WERI-Rb-1 (cell line): ENCODE measurements at regions not wholly inside any gene's neighbourhood (a gene's known extent, or its start where the extent isn't known, plus 50 kb on each side); places are given as distances from the start of the nearest gene placed in this dataset.

ENCODE experiments used
- DNase-seq: peaks from one replicate; pipeline ENCODE4 v3.0.0-alpha.2; 2020
- H3K27ac ChIP-seq: fragments of 250-450 bp; sonication (Bioruptor Pico); 2 replicates; pipeline ENCODE4 v1.5.1; 2020; ENCODE audit warnings: mild to moderate bottlenecking, moderate library complexity
- H3K27me3 ChIP-seq: fragments of 250-450 bp; sonication (Bioruptor Pico); 2 replicates; pipeline ENCODE4 v1.5.1; 2021; ENCODE audit warnings: mild to moderate bottlenecking, low read depth, moderate library complexity; ENCODE audit not compliant: insufficient read depth, severe bottlenecking
- H3K36me3 ChIP-seq: fragments of 250-450 bp; sonication (Bioruptor Pico); 2 replicates; pipeline ENCODE4 v1.5.1; 2020; ENCODE audit warnings: mild to moderate bottlenecking, moderate library complexity
- H3K4me3 ChIP-seq: 2 replicates; pipeline ENCODE4 v1.5.1; 2011; ENCODE audit warnings: low read depth, mild to moderate bottlenecking, control low read depth, low read length
- H3K9me3 ChIP-seq: fragments of 250-450 bp; sonication (Bioruptor Pico); 2 replicates; pipeline ENCODE4 v1.5.1; 2021; ENCODE audit warnings: mild to moderate bottlenecking, moderate library complexity; ENCODE audit not compliant: severe bottlenecking
- CTCF ChIP-seq: IDR thresholded peaks from 2 replicates; pipeline ENCODE4 v1.5.1; 2011; ENCODE audit warnings: low read depth, mild to moderate bottlenecking, control low read depth, inconsistent platforms, low read length

- no peak for DNase-seq
- H3K27me3 ChIP-seq: no peaks in the 10 kb centered on the region
- TF ChIP-seq CTCF: no peak
- H3K27ac ChIP-seq: no peak overlapping the region
- peaks cover 5% of the 10 kb centered on the region for H3K9me3 ChIP-seq
- H3K4me3 ChIP-seq: no peak overlapping the region
- H3K36me3 ChIP-seq: no peaks in the 10 kb centered on the region
Observed at GRCh38 chr6:164417537-164418261, 891.7 kb downstream of the C6orf118 start.

GRCh38 chr6:164415832-164416563, 893.4 kb downstream of the C6orf118 start:
- no peak overlapping the region for H3K4me3 ChIP-seq
- DNase-seq: no peak
- no peaks in the 10 kb centered on the region for H3K27me3 ChIP-seq
- no peak for TF ChIP-seq CTCF
- H3K9me3 ChIP-seq: no peaks in the 10 kb centered on the region
- H3K36me3 ChIP-seq: no peaks in the 10 kb centered on the region
- no peak overlapping the region for H3K27ac ChIP-seq

- H3K4me3 ChIP-seq: no peak overlapping the region
- no peak for DNase-seq
- H3K27ac ChIP-seq: no peak overlapping the region
Observed at GRCh38 chr6:164414695-164415094, 894.7 kb downstream of the C6orf118 start.

DNA sequence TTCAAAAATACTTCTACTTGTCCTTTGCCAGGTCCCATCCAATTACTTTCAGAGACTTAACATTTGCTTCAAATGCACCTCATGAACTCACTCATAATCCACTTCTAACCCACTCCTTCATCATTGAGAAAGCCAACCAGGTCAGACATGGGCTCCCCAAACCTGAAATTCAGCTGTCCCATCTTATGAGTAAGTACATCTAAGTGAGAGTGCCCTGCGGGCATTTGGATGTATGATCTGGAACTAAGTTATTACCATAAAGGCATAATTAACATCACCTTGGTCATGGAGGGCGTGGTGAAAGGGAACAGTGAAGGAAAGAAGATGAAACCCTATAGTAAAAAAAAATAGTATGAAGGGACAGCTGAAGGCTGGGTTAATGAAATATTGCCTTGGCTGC, 896.8 kb downstream of the C6orf118 start:
- no peak for DNase-seq
- Histone ChIP-seq H3K27me3 (no peaks in the 10 kb centered on the region), H3K27ac (no peak overlapping the region), H3K36me3 (no peaks in the 10 kb centered on the region), H3K9me3 (no peaks in the 10 kb centered on the region), H3K4me3 (no peak overlapping the region)
- no peak for TF ChIP-seq CTCF

More at GRCh38 chr6:164414695-164415094, 894.7 kb downstream of the C6orf118 start:
- TF ChIP-seq CTCF: no peak
- H3K36me3 ChIP-seq: no peaks in the 10 kb centered on the region
- H3K9me3 ChIP-seq: no peaks in the 10 kb centered on the region
- H3K27me3 ChIP-seq: no peaks in the 10 kb centered on the region

GRCh38 chr6:164410017-164410416, 899.4 kb downstream of the C6orf118 start:
- no peaks in the 10 kb centered on the region for H3K27me3 ChIP-seq
- DNase-seq: no peak
- H3K4me3 ChIP-seq: no peak overlapping the region
- no peak overlapping the region for H3K27ac ChIP-seq
- no peaks in the 10 kb centered on the region for H3K36me3 ChIP-seq
- no peak for TF ChIP-seq CTCF
- no peaks in the 10 kb centered on the region for H3K9me3 ChIP-seq
